Fibroblast of the aortic adventitia (primary cell): ENCODE measurements at regions not wholly inside any gene's neighbourhood (a gene's known extent, or its start where the extent isn't known, plus 50 kb on each side); places are given as distances from the start of the nearest gene placed in this dataset.
"Not testable (repeated sequence)": the region's sequence is repeated elsewhere in the genome, so short reads cannot be mapped to it uniquely, and the experiment has no call there.

Source experiments
- DNase-seq: peaks from one replicate; pipeline ENCODE4 v3.0.0-alpha.2; 2010; ENCODE audit warnings: low read depth
- H3K4me3 ChIP-seq: 2 replicates; pipeline ENCODE4 v1.5.1; 2011; ENCODE audit warnings: low read depth, mild to moderate bottlenecking, control low read depth, low read length, moderate library complexity
- TF ChIP-seq, protein P1 (sequence below): IDR thresholded peaks from 2 replicates; pipeline ENCODE4 v1.5.1; 2011; ENCODE audit warnings: mild to moderate bottlenecking, low read length, control low read depth, inconsistent platforms; ENCODE audit not compliant: insufficient read depth

DNA sequence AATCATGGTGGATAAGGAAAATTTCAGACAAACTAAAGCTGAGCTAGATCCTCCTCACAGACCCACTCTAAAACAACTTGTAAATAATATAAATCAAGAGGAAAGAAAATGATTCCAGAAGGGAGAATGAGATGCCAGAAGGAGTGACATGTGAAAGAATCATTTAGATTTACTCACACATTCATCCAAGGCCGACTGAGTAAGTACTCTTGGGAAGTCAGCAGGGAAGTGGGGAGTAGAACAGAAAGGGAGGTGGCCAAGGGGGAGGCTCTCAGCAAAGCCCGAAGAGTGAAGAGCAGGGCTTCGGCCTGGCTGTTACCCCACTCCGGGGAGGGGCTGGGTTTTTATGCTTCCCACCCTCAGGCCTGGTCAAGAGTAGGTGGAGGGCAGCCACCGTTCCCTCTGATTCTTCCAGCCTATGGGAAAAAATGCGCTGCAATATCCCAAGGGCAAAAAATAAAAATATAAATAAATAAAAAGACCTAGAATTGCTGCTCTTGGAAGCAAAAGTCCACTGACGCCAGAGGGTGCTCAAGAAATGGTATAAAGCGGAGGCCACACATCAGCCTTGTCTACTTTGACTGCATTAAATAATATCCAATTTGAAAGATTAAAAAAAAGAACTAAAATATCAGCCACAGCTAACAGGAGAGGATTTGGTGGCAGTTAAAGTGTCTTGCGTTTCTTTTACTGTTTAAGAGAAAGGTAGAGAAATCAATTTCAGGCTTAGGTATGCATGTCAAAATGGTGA, 110.2 kb upstream of the COL5A1 start:
- no peak overlapping the region for H3K4me3 ChIP-seq
- TF ChIP-seq, protein P1, sequence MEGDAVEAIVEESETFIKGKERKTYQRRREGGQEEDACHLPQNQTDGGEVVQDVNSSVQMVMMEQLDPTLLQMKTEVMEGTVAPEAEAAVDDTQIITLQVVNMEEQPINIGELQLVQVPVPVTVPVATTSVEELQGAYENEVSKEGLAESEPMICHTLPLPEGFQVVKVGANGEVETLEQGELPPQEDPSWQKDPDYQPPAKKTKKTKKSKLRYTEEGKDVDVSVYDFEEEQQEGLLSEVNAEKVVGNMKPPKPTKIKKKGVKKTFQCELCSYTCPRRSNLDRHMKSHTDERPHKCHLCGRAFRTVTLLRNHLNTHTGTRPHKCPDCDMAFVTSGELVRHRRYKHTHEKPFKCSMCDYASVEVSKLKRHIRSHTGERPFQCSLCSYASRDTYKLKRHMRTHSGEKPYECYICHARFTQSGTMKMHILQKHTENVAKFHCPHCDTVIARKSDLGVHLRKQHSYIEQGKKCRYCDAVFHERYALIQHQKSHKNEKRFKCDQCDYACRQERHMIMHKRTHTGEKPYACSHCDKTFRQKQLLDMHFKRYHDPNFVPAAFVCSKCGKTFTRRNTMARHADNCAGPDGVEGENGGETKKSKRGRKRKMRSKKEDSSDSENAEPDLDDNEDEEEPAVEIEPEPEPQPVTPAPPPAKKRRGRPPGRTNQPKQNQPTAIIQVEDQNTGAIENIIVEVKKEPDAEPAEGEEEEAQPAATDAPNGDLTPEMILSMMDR = peak; percentile 27
- peak; percentile 72 for DNase-seq

DNA sequence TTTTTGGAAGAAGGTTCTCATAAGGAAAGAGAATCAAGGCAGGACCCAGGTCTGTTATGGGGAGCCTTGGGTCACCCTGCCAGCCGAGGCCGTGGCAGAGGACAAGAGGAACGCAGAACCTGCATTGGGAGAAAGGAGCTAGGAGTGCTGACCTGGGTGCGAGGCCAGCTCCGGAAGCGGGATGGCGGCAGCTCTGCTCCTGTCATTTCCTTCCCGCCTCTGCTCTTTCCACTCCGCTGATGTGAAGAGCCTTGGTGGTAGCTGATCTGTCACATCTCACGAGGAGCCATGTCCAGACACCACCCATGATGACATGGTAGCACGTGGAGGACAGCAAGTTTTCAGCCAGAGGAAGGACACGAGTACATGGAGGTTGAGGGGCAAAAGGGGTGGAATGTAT, 109.5 kb upstream of the COL5A1 start:
- TF ChIP-seq, protein P1 = no peak
- H3K4me3 ChIP-seq = no peak overlapping the region
- DNase-seq = no peak

DNA sequence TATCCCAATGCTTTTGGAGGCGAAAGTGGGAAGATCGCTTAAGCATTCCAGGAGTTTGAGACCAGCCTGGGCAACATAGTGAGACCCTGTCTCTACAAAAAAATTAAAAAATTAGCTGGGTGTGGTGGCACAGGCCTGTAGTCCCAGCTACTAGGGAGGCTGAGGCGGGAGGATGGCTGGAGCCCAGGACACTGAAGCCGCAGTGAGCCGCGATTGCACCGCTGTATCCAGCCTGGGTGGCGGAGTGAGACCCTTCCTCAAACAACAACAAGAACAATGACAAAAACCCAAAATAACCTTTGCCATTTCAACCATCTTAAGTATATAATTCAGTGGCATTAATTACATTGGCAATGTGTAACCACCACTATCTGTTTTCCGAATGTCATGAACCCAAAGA, 108.9 kb upstream of the COL5A1 start:
- not testable (repeated sequence) for DNase-seq, H3K4me3 ChIP-seq

DNA sequence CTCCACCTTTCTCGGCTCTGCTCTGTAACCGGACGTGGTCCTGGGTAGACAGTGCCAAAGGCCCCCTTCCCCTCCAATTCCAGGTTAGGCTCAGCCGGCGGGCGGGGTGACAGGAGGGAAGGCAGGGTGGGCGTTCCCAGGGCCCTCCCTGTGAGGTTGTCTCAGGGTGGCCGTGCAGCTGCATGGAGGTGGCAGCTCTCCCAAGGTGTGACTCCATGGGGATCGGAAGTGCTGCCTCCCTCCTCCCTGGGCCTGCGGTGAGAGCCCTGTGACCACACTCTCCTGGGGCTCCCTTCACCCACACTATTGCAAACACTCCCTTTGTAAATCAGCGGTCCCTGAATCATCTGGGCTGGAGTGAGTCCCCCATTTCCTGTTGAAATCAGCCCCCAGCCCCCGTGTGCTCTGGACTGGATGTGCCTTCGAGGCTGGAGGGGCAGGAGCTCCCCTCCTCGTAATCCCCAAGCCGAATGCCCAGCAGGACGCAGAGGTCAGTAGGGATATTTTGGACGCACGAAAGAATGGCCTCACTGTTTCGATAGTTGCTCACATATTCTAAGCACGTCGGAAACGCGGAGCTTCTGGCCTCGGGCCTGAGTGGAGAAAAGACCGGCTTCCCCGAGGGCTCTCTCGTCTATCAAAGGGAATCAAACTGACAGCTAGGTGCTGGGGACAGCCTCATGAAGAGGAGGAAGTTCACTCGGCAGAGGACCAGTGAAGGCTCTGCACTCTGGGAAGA, 107.6 kb upstream of the COL5A1 start:
- TF ChIP-seq, protein P1 = no peak
- no peak for DNase-seq
- H3K4me3 ChIP-seq = no peak overlapping the region

DNA sequence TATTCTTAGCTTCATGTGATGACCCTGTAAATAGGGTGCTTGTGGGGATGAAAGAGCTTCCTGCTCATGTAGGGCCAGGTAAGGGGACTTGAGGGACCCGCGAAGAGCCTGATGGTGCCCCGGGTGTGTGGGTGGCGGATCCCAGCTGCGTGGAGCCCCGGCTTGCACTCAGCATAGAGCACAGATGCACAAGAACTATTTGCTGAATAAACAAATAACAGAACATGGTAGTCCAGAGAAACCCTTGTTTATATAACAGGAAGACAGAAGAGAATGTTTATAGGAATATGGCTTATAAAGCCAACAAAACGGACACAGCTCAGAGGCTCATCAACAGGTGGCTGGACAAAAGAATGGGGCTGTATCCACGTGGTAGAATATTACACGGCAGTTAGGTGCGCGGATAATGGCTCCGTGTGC, 106.9 kb upstream of the COL5A1 start:
- H3K4me3 ChIP-seq = no peak overlapping the region
- TF ChIP-seq, protein P1 = no peak
- DNase-seq = no peak

DNA sequence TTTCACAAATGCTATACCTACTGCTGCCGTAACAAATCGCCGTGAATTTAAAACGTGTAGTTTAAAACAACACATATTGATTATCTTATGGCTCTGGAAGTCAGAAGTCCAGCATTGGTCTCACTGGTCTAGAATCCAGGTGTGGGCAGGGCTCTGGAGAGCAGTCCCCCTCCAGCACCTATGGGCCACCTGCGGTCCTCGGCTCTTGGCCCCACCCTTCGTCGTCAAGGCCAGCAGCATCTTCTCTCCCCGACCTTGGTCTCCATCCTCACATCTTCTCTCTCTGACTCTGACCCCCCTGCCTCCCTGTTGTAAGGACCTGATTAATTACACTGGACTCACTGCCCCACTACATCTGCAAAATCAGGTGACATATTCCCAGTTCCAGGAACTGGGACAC, 106.4 kb upstream of the COL5A1 start:
- TF ChIP-seq, protein P1 = no peak
- no peak overlapping the region for H3K4me3 ChIP-seq
- DNase-seq = no peak

DNA sequence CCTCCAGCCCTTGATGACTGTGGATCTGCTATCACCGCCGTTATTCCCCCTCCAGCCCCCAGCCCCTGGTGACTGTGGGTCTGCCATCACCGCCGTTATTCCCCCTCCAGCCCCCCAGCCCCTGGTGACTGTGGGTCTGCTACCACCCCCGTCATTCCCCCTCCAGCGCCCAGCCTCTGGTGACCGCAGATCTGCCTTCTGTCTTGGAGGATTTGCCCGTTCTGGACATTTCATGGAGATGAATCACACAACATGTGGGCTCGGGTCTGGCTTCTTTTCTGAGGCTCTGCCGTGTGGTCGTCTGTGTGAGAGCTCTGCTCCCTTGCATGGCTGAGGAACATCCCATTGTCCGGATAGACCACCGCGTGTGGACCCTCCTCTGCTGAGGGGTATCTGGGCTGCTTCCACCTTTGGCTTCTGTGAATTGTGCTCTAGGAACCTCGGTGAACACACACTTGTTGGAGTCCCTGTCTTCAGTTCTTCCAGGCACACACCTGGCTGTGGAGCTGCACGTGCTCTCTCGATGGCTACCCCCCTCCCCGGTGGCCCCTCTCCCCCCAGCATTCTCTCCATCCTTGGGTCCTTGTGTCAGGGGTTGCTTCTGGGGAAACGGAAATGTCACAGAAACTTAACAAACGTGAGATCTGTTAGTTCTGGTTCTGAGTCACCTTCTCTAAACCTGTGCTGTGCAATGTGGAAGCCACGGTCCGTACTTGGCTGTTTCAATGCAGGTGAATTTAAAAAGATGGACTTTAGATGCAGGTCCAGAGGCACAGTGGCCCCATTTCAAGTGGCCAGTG, 105.3 kb upstream of the COL5A1 start:
- H3K4me3 ChIP-seq = no peak overlapping the region
- peak; percentile 70 for DNase-seq

More for the DNA sequence above, 105.3 kb upstream of the COL5A1 start:
- TF ChIP-seq, protein P1 = no peak
